HEK293 (cell line): ENCODE measurements at regions not wholly inside any gene's neighbourhood (a gene's known extent, or its start where the extent isn't known, plus 50 kb on each side); places are given as distances from the start of the nearest gene placed in this dataset.

ENCODE experiments used
- CTCF ChIA-PET: fragments of 350-600 bp; formaldehyde crosslinking; extraction: SDS; loops from one replicate; lab custom pipeline; 2021; ENCODE audit warnings: antibody characterized with exemption; lab: Yijun Ruan, JAX
- POLR2A ChIA-PET: fragments of 300-600 bp; formaldehyde crosslinking; extraction: SDS; loops from one replicate; lab custom pipeline; 2020; ENCODE audit warnings: antibody characterized with exemption, inconsistent platforms; lab: Yijun Ruan, JAX
- H3K27ac ChIP-seq: fragments of 200-500 bp; sonication (Bioruptor generic); 2 replicates; pipeline ENCODE4 v1.5.1; 2014; ENCODE audit warnings: low read depth, low read length, control low read depth, inconsistent platforms; ENCODE audit errors: extremely low read depth
- H3K36me3 ChIP-seq, 2 experiments: fragments of 200-500 bp in 1 of 2; sonication (Bioruptor generic) in 1 of 2; 1 replicate in 1 of 2; 2 replicates in 1 of 2; pipeline ENCODE4 v1.5.1; 2014 to 2017; ENCODE audit warnings: inconsistent platforms in 2 of 2, low read length in 2 of 2; ENCODE audit not compliant: control insufficient read depth in 2 of 2, insufficient read depth in 1 of 2
- H3K4me1 ChIP-seq: fragments of 200-500 bp; sonication (Bioruptor generic); 2 replicates; pipeline ENCODE4 v1.5.1; 2014; ENCODE audit warnings: mild to moderate bottlenecking, low read length, inconsistent platforms; ENCODE audit not compliant: control insufficient read depth, insufficient read depth
- H3K4me3 ChIP-seq: 2 replicates; pipeline ENCODE4 v1.5.1; 2011; ENCODE audit warnings: low read depth, mild to moderate bottlenecking, control low read depth, low read length, moderate library complexity
- H3K9me3 ChIP-seq: fragments of 200-500 bp; sonication (Bioruptor generic); 2 replicates; pipeline ENCODE4 v1.5.1; 2014; ENCODE audit warnings: low read depth, low read length, inconsistent platforms; ENCODE audit not compliant: control insufficient read depth, insufficient read depth
- CTCF ChIP-seq: fragments of 450-650 bp; formaldehyde crosslinking; IDR thresholded peaks from 2 replicates; pipeline ENCODE4 v1.5.1; 2016; ENCODE audit warnings: missing biosample characterization, missing genetic modification characterization
- KLF9 ChIP-seq: fragments of 450-650 bp; formaldehyde crosslinking; IDR thresholded peaks from 2 replicates; pipeline ENCODE4 v1.5.1; 2016; ENCODE audit warnings: missing biosample characterization, missing genetic modification characterization, low read depth
- OSR2 ChIP-seq: fragments of 450-650 bp; formaldehyde crosslinking; IDR thresholded peaks from 2 replicates; pipeline ENCODE4 v1.5.1; 2016; ENCODE audit warnings: missing biosample characterization, missing genetic modification characterization
- OVOL3 ChIP-seq: fragments of 450-650 bp; formaldehyde crosslinking; IDR thresholded peaks from 2 replicates; pipeline ENCODE4 v1.5.1; 2016; ENCODE audit warnings: missing biosample characterization, missing genetic modification characterization
- SCRT1 ChIP-seq: fragments of 450-650 bp; formaldehyde crosslinking; IDR thresholded peaks from 2 replicates; pipeline ENCODE4 v1.5.1; 2016; ENCODE audit warnings: missing biosample characterization, missing genetic modification characterization, borderline replicate concordance
- SP7 ChIP-seq: fragments of 450-650 bp; formaldehyde crosslinking; IDR thresholded peaks from 2 replicates; pipeline ENCODE4 v1.5.1; 2016; ENCODE audit warnings: missing biosample characterization, missing genetic modification characterization
- TCF7L2 ChIP-seq: IDR thresholded peaks from 2 replicates; pipeline ENCODE4 v1.6.1; 2011; ENCODE audit warnings: low read depth, mild to moderate bottlenecking, inconsistent platforms, low read length, moderate library complexity, borderline replicate concordance
- ZFP69B ChIP-seq: fragments of 450-650 bp; formaldehyde crosslinking; IDR thresholded peaks from 2 replicates; pipeline ENCODE4 v1.5.1; 2016; ENCODE audit warnings: missing biosample characterization, missing genetic modification characterization
- ZNF10 ChIP-seq: fragments of 450-650 bp; formaldehyde crosslinking; IDR thresholded peaks from 2 replicates; pipeline ENCODE4 v1.5.1; 2017; ENCODE audit warnings: missing biosample characterization, missing genetic modification characterization
- ZNF133 ChIP-seq: fragments of 450-650 bp; formaldehyde crosslinking; IDR thresholded peaks from 2 replicates; pipeline ENCODE4 v1.5.1; 2016; ENCODE audit warnings: missing biosample characterization, missing genetic modification characterization
- ZNF292 ChIP-seq: fragments of 450-650 bp; formaldehyde crosslinking; IDR thresholded peaks from 2 replicates; pipeline ENCODE4 v1.5.1; 2016; ENCODE audit warnings: low read depth, missing biosample characterization, missing genetic modification characterization, borderline replicate concordance
- ZNF404 ChIP-seq: fragments of 450-650 bp; formaldehyde crosslinking; IDR thresholded peaks from 2 replicates; pipeline ENCODE4 v1.5.1; 2017; ENCODE audit warnings: missing biosample characterization, missing genetic modification characterization
- ZNF473 ChIP-seq: fragments of 450-650 bp; formaldehyde crosslinking; IDR thresholded peaks from 2 replicates; pipeline ENCODE4 v1.5.1; 2017; ENCODE audit warnings: missing biosample characterization, missing genetic modification characterization
- ZNF514 ChIP-seq: fragments of 450-650 bp; formaldehyde crosslinking; IDR thresholded peaks from 2 replicates; pipeline ENCODE4 v1.5.1; 2016; ENCODE audit warnings: missing biosample characterization, missing genetic modification characterization
- ZNF555 ChIP-seq: fragments of 450-650 bp; formaldehyde crosslinking; conservative IDR thresholded peaks from 2 replicates; pipeline ENCODE4 v1.5.1; 2017; ENCODE audit warnings: missing biosample characterization, mild to moderate bottlenecking, missing genetic modification characterization, inconsistent platforms
- ZNF654 ChIP-seq: fragments of 450-650 bp; formaldehyde crosslinking; IDR thresholded peaks from 2 replicates; pipeline ENCODE4 v1.5.1; 2016; ENCODE audit warnings: low read depth, missing biosample characterization, missing genetic modification characterization
- ZNF747 ChIP-seq: fragments of 450-650 bp; formaldehyde crosslinking; IDR thresholded peaks from 2 replicates; pipeline ENCODE4 v1.5.1; 2016; ENCODE audit warnings: missing biosample characterization, missing genetic modification characterization
- ZNF837 ChIP-seq: fragments of 450-650 bp; formaldehyde crosslinking; IDR thresholded peaks from 2 replicates; pipeline ENCODE4 v1.5.1; 2016; ENCODE audit warnings: missing biosample characterization, missing genetic modification characterization
- TF ChIP-seq, protein P1 (sequence below): fragments of 450-650 bp; formaldehyde crosslinking; IDR thresholded peaks from 2 replicates; pipeline ENCODE4 v1.5.1; 2016; ENCODE audit warnings: missing biosample characterization, missing genetic modification characterization
- TF ChIP-seq, protein P2 (sequence below): fragments of 450-650 bp; formaldehyde crosslinking; IDR thresholded peaks from 2 replicates; pipeline ENCODE4 v1.5.1; 2016; ENCODE audit warnings: missing biosample characterization, missing genetic modification characterization, low read depth

- TF ChIP-seq ZNF837 (tag by site-specific recombination) (no peak), ZNF514 (tag by site-specific recombination) (no peak), OSR2 (tag by site-specific recombination) (no peak), ZNF10 (tag by site-specific recombination) (no peak), ZNF747 (tag by site-specific recombination) (no peak), TCF7L2 (no peak), SCRT1 (tag by site-specific recombination) (no peak), SP7 (tag by site-specific recombination) (no peak), ZNF292 (tag by site-specific recombination) (no peak)
- TF ChIP-seq, all 188 proteins: peak for 0
Measured at GRCh38 chr2:60303680-60304079, 249.8 kb downstream of the BCL11A start (continued).

DNA sequence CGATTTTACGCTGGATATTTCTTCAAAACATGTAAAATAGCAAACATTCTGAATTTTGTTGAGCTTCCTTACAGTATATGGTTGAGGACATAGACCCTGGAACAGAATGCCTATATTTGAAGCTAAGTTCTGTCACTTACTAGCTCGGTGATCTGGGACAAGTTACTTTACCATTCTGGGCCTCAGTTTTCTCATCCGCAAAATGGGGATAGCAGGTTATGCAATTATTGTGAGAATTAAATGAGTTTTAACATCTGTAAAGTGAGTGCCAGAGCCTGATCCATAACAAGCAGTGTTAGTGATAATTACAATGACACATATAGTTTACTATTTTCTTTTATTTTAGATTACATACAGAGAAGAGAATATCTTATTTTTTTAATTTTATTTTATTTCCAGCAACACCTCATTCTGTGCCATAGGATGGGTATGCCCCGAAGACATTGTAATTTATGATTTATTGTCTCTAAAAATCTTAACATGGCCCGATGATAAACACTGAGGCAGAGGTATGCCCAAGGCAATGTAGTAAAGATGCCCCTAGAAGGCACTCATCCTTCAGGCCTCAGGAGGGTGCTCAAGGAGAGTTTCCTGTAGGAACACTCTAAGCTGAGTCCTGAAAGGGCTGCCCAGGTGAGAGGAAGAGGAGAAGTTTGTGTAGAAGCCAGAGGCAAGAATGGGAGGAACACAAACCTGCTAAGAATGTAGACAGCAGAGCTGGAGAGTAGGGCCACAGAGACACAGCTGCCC lies 250.9 kb downstream of the BCL11A start:
- Histone ChIP-seq H3K4me1 (no peaks in the 10 kb centered on the region), H3K4me3 (no peak overlapping the region), H3K36me3 (no peaks in the 10 kb centered on the region), H3K27ac (no peak overlapping the region), H3K9me3 (no peaks in the 10 kb centered on the region)
- ChIA-PET CTCF (interaction anchor here (0.5 to 1.0 kb wide), 4 partner anchors 11 to 248 kb away, joined by 3 read pairs; no protein-coding TSS in a partner anchor), POLR2A (no interaction called here)
- TF ChIP-seq KLF9 (tag by site-specific recombination) (no peak), ZNF473 (tag by site-specific recombination) (no peak), OVOL3 (tag by site-specific recombination) (no peak), CTCF (tag by site-specific recombination) (no peak), TCF7L2 (no peak), ZNF654 (tag by site-specific recombination) (no peak), ZNF555 (tag by site-specific recombination) (no peak), ZNF133 (no peak), ZFP69B (tag by site-specific recombination) (no peak), ZNF404 (tag by site-specific recombination) (no peak)
- TF ChIP-seq, protein P1, sequence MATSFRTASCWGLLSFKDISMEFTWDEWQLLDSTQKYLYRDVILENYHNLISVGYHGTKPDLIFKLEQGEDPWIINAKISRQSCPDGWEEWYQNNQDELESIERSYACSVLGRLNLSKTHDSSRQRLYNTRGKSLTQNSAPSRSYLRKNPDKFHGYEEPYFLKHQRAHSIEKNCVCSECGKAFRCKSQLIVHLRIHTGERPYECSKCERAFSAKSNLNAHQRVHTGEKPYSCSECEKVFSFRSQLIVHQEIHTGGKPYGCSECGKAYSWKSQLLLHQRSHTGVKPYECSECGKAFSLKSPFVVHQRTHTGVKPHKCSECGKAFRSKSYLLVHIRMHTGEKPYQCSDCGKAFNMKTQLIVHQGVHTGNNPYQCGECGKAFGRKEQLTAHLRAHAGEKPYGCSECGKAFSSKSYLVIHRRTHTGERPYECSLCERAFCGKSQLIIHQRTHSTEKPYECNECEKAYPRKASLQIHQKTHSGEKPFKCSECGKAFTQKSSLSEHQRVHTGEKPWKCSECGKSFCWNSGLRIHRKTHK = no peak
- TF ChIP-seq, protein P2, sequence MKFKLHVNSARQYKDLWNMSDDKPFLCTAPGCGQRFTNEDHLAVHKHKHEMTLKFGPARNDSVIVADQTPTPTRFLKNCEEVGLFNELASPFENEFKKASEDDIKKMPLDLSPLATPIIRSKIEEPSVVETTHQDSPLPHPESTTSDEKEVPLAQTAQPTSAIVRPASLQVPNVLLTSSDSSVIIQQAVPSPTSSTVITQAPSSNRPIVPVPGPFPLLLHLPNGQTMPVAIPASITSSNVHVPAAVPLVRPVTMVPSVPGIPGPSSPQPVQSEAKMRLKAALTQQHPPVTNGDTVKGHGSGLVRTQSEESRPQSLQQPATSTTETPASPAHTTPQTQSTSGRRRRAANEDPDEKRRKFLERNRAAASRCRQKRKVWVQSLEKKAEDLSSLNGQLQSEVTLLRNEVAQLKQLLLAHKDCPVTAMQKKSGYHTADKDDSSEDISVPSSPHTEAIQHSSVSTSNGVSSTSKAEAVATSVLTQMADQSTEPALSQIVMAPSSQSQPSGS (tag by site-specific recombination) = no peak
